Activated CD4-positive, alpha-beta T cell treated with anti-CD3 and anti-CD28 coated beads, Interleukin-2, amount 50 U/mL, for 4 hours (primary cell): ENCODE measurements at regions not wholly inside any gene's neighbourhood (a gene's known extent, or its start where the extent isn't known, plus 50 kb on each side); places are given as distances from the start of the nearest gene placed in this dataset.

ENCODE experiments used
- DNase-seq, 2 experiments: peaks; one replicate each; pipeline ENCODE4 v3.0.0-alpha.2; 2020

DNA sequence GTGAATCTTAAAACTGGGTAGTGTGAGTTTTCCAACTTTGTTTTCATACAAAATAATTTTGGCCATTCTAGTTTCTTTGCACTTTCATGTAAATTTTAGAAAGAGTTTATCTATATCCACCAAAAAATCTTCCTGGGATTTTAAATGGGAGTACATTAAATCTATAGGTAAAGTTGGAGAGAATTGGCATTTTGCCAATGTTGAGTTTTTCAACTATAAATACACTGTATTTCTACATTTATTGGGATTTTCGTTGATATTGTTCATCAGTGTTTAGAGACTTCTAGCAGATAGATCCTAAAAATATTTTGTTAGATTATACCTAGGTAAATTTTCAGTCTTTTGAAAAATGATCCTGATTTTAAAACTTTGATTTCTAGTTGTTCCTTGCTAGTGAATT is 83.1 kb upstream of the CCDC54 start:
- no peak for DNase-seq

DNA sequence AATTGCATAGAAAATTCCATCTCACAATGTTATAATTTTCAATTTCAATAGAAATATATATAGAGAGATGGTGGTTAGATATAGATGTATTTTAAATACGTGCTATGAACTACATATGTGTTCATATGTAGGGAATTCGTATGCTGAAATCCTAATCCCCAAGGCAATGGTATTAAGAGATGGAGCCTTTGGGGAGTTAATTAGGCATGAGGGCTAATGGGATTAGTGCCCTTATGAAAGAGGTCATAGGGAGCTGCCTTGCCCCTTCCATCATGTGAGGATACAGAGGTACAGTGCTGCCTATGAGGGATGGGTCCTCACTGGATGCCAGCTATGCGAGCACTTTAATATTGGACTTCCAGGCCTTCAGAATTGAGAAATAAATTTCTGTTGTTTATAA is 79.6 kb upstream of the CCDC54 start:
- DNase-seq: no peak

DNA sequence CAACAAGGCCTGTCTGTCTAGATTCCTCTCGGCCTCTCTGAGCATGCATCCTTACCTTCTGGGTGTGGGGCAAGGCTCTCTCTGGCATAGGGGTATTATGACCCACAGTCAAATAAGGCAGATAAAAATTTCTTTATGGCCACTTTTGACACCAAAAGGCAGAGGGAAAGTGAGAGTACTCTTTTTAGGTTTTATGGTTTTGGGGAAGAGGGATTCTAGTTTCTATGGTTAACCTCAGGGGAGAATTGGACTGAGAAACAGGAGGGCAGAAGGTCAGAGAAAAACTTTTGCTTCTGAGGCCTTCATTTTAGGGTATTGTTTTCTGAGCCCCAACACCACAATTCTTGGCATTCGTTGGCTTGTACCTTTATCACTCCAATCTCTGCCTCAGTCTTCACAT is 70.0 kb upstream of the CCDC54 start:
- DNase-seq: no peak

DNA sequence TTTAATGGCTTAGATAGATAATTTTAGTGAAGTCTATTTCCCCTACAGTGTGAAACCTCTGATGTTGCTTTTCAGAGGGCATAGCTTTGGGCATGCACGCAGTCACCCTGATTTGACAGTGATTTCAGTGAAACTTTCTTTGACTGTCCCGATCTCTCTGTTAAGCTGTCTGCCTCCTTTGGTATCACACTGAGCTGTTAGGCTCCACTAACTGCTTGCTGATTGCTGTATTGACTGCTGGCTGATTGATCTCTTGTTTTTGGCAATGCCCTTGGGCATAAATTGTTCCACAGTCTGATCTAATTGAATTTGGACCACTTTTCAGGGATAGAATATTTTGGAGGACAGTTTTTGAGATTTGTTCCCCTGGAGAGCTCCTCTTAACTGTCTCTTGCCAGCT is 68.5 kb upstream of the CCDC54 start:
- no peak for DNase-seq

DNA sequence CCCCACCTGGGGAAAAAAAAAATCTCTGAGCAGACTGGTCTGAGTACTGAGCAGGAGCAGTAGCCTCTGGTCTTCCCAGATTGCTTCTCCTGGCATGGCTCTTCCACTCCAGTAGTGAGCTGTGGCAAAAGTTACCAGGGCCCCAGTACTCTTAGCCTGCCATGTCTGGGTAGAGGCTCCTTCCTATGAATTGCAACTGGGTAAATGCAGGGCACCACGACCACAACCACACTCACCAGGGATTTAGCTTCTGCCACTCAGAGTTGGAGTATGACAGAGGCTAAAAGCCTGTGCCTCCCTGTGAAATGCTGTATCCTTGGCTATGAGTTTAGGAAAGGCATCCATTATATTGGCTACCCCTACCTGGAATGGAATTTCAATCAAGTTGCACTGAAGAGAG is 67.9 kb upstream of the CCDC54 start:
- no peak for DNase-seq

DNA sequence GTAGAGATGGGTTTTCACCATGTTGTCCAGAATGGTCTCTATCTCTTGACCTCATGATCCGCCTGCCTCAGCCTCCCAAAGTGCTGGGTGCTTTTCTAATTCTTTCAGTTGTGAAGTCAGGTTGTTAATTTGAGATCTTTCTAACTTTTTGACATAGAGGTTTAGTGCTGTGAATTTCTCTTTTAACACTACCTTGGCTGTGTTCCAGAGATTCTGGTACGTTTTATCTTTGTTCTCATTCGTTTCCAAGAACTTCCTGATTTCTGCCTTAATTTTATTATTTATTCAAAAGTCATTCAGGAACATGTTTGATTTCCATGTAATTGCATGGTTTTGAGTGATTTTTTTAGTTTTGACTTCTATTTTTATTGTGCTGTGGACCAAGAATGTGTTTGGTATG is 63.5 kb upstream of the CCDC54 start:
- DNase-seq: no peak

DNA sequence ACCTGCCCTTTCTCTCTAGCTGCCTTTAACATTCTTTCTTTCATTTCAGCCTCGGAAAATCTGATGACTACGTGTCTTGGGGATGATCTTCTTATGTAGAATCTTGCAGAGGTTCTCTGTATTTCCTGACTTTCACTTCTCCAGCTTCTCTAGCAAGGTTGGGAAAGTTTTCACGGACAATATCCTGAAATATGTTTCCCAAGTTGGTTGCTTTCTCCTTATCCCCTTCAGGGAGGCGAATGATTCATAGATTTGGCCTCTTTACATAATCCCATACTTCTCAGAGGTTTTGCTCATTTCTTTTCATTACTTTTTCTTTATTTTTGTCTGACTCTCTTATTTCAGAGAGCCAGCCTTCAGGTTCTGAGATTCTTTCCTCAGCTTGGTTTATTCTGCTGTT is 62.1 kb upstream of the CCDC54 start:
- no peak for DNase-seq

DNA sequence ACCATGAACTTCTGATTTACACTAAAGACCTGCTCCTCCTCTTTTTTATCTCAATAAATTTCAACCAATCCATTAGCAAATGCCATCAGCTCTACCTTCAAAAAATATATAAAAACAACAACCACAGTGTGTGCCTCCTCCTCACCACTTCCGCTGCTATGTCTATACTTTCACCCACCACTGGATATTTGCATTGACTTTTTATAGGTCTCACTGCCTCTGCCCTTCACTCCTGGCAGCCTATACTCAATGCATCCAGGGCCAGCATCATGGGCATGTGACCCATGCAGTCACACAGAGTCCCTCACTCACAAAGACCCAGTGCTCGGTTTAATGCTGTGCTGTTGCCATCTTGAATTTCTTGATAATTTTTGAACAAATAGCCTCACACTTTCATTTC is 53.5 kb upstream of the CCDC54 start:
- DNase-seq: no peak

DNA sequence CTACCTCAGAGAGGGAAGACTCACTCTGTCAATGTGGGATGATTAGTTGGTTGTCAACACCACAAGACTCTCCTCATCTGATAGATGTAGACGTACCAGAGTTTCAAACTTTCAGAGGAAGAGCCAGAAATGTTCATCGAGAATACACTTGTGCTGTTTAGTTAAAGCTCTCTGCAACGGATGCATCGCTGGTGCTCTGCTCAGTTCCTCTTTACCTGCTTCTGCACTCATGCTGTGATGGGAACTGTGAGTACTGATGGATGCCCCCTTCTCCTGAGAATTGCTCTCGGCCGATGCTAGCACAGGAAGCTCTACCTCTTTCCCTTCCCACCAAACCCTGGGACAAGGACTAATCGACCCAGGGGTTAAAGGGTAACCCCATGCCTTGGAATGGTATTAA is 51.8 kb upstream of the CCDC54 start:
- no peak for DNase-seq
